NCI-H1930 (cell line): ENCODE measurements at regions not wholly inside any gene's neighbourhood (a gene's known extent, or its start where the extent isn't known, plus 50 kb on each side); places are given as distances from the start of the nearest gene placed in this dataset.
"Not testable (repeated sequence)": the region's sequence is repeated elsewhere in the genome, so short reads cannot be mapped to it uniquely, and the experiment has no call there.

Experiments
- DNase-seq, 2 experiments: peaks; one replicate each; lab custom pipeline; 2025; lab: John Stamatoyannopoulos, UW

- DNase-seq: not testable (repeated sequence)
Measured at GRCh38 chr11:33971530-33971929, 79.7 kb upstream of the LMO2 start.

GRCh38 chr11:33970984-33971466 is 79.1 kb upstream of the LMO2 start:
- peak; percentile 6 to 29 for DNase-seq

- DNase-seq: no peak
Measured at GRCh38 chr11:33967451-33967850, 75.6 kb upstream of the LMO2 start.

GRCh38 chr11:33965032-33965431 is 73.2 kb upstream of the LMO2 start:
- DNase-seq: no peak

- no peak for DNase-seq
Measured at GRCh38 chr11:33959855-33960400, 68.1 kb upstream of the LMO2 start.

GRCh38 chr11:33957304-33957917 is 65.5 kb upstream of the LMO2 start:
- no peak for DNase-seq

GRCh38 chr11:33956611-33957010 is 64.7 kb upstream of the LMO2 start:
- DNase-seq: no peak

GRCh38 chr11:33953289-33953688 is 61.4 kb upstream of the LMO2 start:
- DNase-seq: no peak

- DNase-seq: no peak
Measured at GRCh38 chr11:33952805-33953204, 60.9 kb upstream of the LMO2 start.

- DNase-seq: no peak
Measured at GRCh38 chr11:33949252-33949913, 57.5 kb upstream of the LMO2 start.

GRCh38 chr11:33948494-33948893 is 56.6 kb upstream of the LMO2 start:
- DNase-seq: no peak

- DNase-seq: not testable (repeated sequence)
Measured at GRCh38 chr11:33947918-33948317, 56.0 kb upstream of the LMO2 start.

GRCh38 chr11:33946930-33947329 is 55.1 kb upstream of the LMO2 start:
- no peak for DNase-seq

- DNase-seq: no peak
Measured at GRCh38 chr11:33945481-33946268, 53.8 kb upstream of the LMO2 start.

GRCh38 chr11:33944693-33945424 is 53.0 kb upstream of the LMO2 start:
- no peak for DNase-seq

- no peak for DNase-seq
Measured at GRCh38 chr11:33944345-33944692, 52.4 kb upstream of the LMO2 start.

- DNase-seq: no peak
Measured at GRCh38 chr11:33942954-33943353, 51.1 kb upstream of the LMO2 start.

GRCh38 chr11:33941637-33942160 is 49.8 kb upstream of the LMO2 start:
- DNase-seq: no peak
